GM23248 (cell line): ENCODE measurements at regions not wholly inside any gene's neighbourhood (a gene's known extent, or its start where the extent isn't known, plus 50 kb on each side); places are given as distances from the start of the nearest gene placed in this dataset.

ENCODE experiments used
- DNase-seq: peaks from one replicate; pipeline ENCODE4 v3.0.0-alpha.2; 2015
- H2AFZ ChIP-seq: fragments of 200-600 bp; sonication (generic); 2 replicates; pipeline ENCODE4 v1.6.1; 2016; ENCODE audit warnings: antibody characterized with exemption
- H3F3A ChIP-seq: fragments of 200-600 bp; sonication (generic); 2 replicates; pipeline ENCODE4 v1.6.1; 2016; ENCODE audit warnings: mild to moderate bottlenecking, antibody characterized with exemption, mixed run types; ENCODE audit not compliant: insufficient read depth
- H3K27ac ChIP-seq: fragments of 200-600 bp; sonication (generic); 2 replicates; pipeline ENCODE4 v1.5.1; 2016; ENCODE audit warnings: mild to moderate bottlenecking
- H3K27me3 ChIP-seq: fragments of 200-600 bp; sonication (generic); replicated peaks from 2 replicates; pipeline ENCODE4 v1.6.1; 2016; ENCODE audit warnings: mild to moderate bottlenecking; ENCODE audit not compliant: insufficient read depth
- H3K36me3 ChIP-seq: fragments of 200-600 bp; sonication (generic); 2 replicates; pipeline ENCODE4 v1.6.1; 2016; ENCODE audit warnings: low read depth, mild to moderate bottlenecking
- H3K4me1 ChIP-seq: fragments of 200-600 bp; sonication (generic); 2 replicates; pipeline ENCODE4 v1.6.1; 2016; ENCODE audit warnings: mild to moderate bottlenecking; ENCODE audit not compliant: insufficient read depth
- H3K4me2 ChIP-seq: fragments of 200-600 bp; sonication (generic); one replicate; pipeline ENCODE4 v1.6.1; 2016; ENCODE audit warnings: mild to moderate bottlenecking; ENCODE audit not compliant: unreplicated experiment
- H3K4me3 ChIP-seq: fragments of 200-600 bp; sonication (generic); 2 replicates; pipeline ENCODE4 v1.5.1; 2016; ENCODE audit warnings: mild to moderate bottlenecking
- H3K79me2 ChIP-seq: fragments of 200-600 bp; sonication (generic); 2 replicates; pipeline ENCODE4 v1.6.1; 2016; ENCODE audit warnings: mild to moderate bottlenecking; ENCODE audit not compliant: insufficient read depth
- H3K9ac ChIP-seq: fragments of 200-600 bp; sonication (generic); 2 replicates; pipeline ENCODE4 v1.6.1; 2016; ENCODE audit warnings: mild to moderate bottlenecking
- H3K9me2 ChIP-seq: fragments of 200-600 bp; sonication (generic); 2 replicates; pipeline ENCODE4 v1.6.1; 2016; ENCODE audit warnings: mixed run types, mild to moderate bottlenecking, moderate library complexity; ENCODE audit not compliant: insufficient read depth
- H3K9me3 ChIP-seq: fragments of 200-600 bp; sonication (generic); one replicate; pipeline ENCODE4 v1.6.1; 2017; ENCODE audit warnings: low read depth
- H4K20me1 ChIP-seq: fragments of 200-600 bp; sonication (generic); 2 replicates; pipeline ENCODE4 v1.6.0; 2016; ENCODE audit not compliant: insufficient read depth
- EZH2 ChIP-seq: fragments of 200-600 bp; sonication (generic); IDR thresholded peaks from 2 replicates; pipeline ENCODE4 v1.6.1; 2018; ENCODE audit warnings: antibody characterized with exemption, mild to moderate bottlenecking; ENCODE audit not compliant: insufficient read depth, poor library complexity, severe bottlenecking
- EZH2phosphoT487 ChIP-seq: fragments of 200-600 bp; sonication (generic); IDR thresholded peaks from 2 replicates; pipeline ENCODE4 v1.6.1; 2018; ENCODE audit warnings: antibody characterized with exemption, moderate library complexity, mild to moderate bottlenecking, low read depth; ENCODE audit not compliant: insufficient read depth
- WGBS, 2 experiments: methylation state at CpG; one replicate each; pipeline ENCODE4 v1.1.6; 2015 to 2017; ENCODE audit warnings: low lambda C conversion rate in 2 of 2, low coverage in 1 of 2; ENCODE audit errors: missing lambda C conversion rate in 2 of 2; 5-methylcytosine and 5-hydroxymethylcytosine counted together
- in situ Hi-C: fragments of 300-500 bp; cut with MboI; formaldehyde crosslinking; loops from 2 replicates; pipeline ENCODE4 v1.15.0; 2020

GRCh38 chr3:152607179-152607578 lies 227.8 kb upstream of the P2RY1 start:
- H3K4me1 ChIP-seq, result no peaks in the 10 kb centered on the region
- no peak overlapping the region for H2AFZ ChIP-seq
- H3K27ac ChIP-seq, result no peak overlapping the region
- TF ChIP-seq EZH2 (no peak), EZH2phosphoT487 (no peak)
- WGBS, 2 experiments, result 85 to 91% methylated on average over 1 of the region's 1 CpG
- no peaks in the 10 kb centered on the region for H4K20me1 ChIP-seq
- H3F3A ChIP-seq, result no peaks in the 10 kb centered on the region
- H3K9ac ChIP-seq, result no peak overlapping the region
- no peaks in the 10 kb centered on the region for H3K36me3 ChIP-seq
- H3K27me3 ChIP-seq, result no peaks in the 10 kb centered on the region
- in situ Hi-C loops, result no loop called here
- DNase-seq, result no peak
- no peak overlapping the region for H3K4me2 ChIP-seq
- no peak overlapping the region for H3K4me3 ChIP-seq
- no peaks in the 10 kb centered on the region for H3K9me3 ChIP-seq
- H3K79me2 ChIP-seq, result no peaks in the 10 kb centered on the region
- H3K9me2 ChIP-seq, result no peaks in the 10 kb centered on the region

GRCh38 chr3:152608696-152609594 lies 226.0 kb upstream of the P2RY1 start:
- TF ChIP-seq EZH2 (no peak), EZH2phosphoT487 (no peak)
- no peaks in the 10 kb centered on the region for H3K9me3 ChIP-seq
- no peaks in the 10 kb centered on the region for H3K4me1 ChIP-seq
- H4K20me1 ChIP-seq, result no peaks in the 10 kb centered on the region
- no peaks in the 10 kb centered on the region for H3K79me2 ChIP-seq
- no peak overlapping the region for H3K9ac ChIP-seq
- no peak overlapping the region for H3K4me3 ChIP-seq
- no peaks in the 10 kb centered on the region for H3K27me3 ChIP-seq
- no peak overlapping the region for H2AFZ ChIP-seq
- no peak overlapping the region for H3K4me2 ChIP-seq
- no peaks in the 10 kb centered on the region for H3K36me3 ChIP-seq
- WGBS, 2 experiments, result 63 to 67% methylated on average over 8 of the region's 8 CpGs
- H3K9me2 ChIP-seq, result no peaks in the 10 kb centered on the region
- in situ Hi-C loops, result no loop called here
- H3F3A ChIP-seq, result no peaks in the 10 kb centered on the region
- no peak for DNase-seq
- H3K27ac ChIP-seq, result no peak overlapping the region

GRCh38 chr3:152609891-152610290 lies 225.0 kb upstream of the P2RY1 start:
- TF ChIP-seq EZH2phosphoT487, result no peak
- TF ChIP-seq EZH2, result no peak
- no peak for DNase-seq
- Histone ChIP-seq H3K9me3 (no peaks in the 10 kb centered on the region), H3K79me2 (no peaks in the 10 kb centered on the region), H3K4me3 (no peak overlapping the region), H3K36me3 (no peaks in the 10 kb centered on the region), H3K27ac (no peak overlapping the region), H3K4me1 (no peaks in the 10 kb centered on the region), H3K27me3 (no peaks in the 10 kb centered on the region), H3K9ac (no peak overlapping the region), H2AFZ (no peak overlapping the region), H4K20me1 (no peaks in the 10 kb centered on the region), H3K9me2 (no peaks in the 10 kb centered on the region), H3K4me2 (no peak overlapping the region), H3F3A (no peaks in the 10 kb centered on the region)
- in situ Hi-C loops, result no loop called here

GRCh38 chr3:152610622-152611021 lies 224.3 kb upstream of the P2RY1 start:
- H3K4me2 ChIP-seq, result no peak overlapping the region
- no peaks in the 10 kb centered on the region for H3K27me3 ChIP-seq
- no peaks in the 10 kb centered on the region for H3K9me3 ChIP-seq
- WGBS, 2 experiments, result 60 to 73% methylated on average over 6 of the region's 6 CpGs
- no peaks in the 10 kb centered on the region for H3K36me3 ChIP-seq
- no peak overlapping the region for H3K4me3 ChIP-seq
- no peaks in the 10 kb centered on the region for H3K9me2 ChIP-seq
- no peak for TF ChIP-seq EZH2
- DNase-seq, result no peak
- no peaks in the 10 kb centered on the region for H3F3A ChIP-seq
- H3K9ac ChIP-seq, result no peak overlapping the region
- no peak overlapping the region for H3K27ac ChIP-seq
- H4K20me1 ChIP-seq, result no peaks in the 10 kb centered on the region
- no peaks in the 10 kb centered on the region for H3K4me1 ChIP-seq
- H3K79me2 ChIP-seq, result no peaks in the 10 kb centered on the region
- H2AFZ ChIP-seq, result no peak overlapping the region
- in situ Hi-C loops, result no loop called here

- Histone ChIP-seq H3K9me2 (no peaks in the 10 kb centered on the region), H3K9me3 (no peaks in the 10 kb centered on the region), H3K27ac (no peak overlapping the region), H3F3A (no peaks in the 10 kb centered on the region), H2AFZ (no peak overlapping the region), H4K20me1 (no peaks in the 10 kb centered on the region), H3K4me3 (no peak overlapping the region), H3K9ac (no peak overlapping the region), H3K79me2 (no peaks in the 10 kb centered on the region), H3K4me2 (no peak overlapping the region), H3K36me3 (no peaks in the 10 kb centered on the region), H3K27me3 (no peaks in the 10 kb centered on the region), H3K4me1 (no peaks in the 10 kb centered on the region)
- no peak for DNase-seq
- in situ Hi-C loops, result no loop called here
- no peak for TF ChIP-seq EZH2phosphoT487
- no peak for TF ChIP-seq EZH2
These were observed 223.0 kb upstream of the P2RY1 start for GRCh38 chr3:152611905-152612304.
